Body of pancreas (tissue), 4 donors: ENCODE measurements at regions not wholly inside any gene's neighbourhood (a gene's known extent, or its start where the extent isn't known, plus 50 kb on each side); places are given as distances from the start of the nearest gene placed in this dataset.

Source experiments
- POLR2A ChIP-seq, 3 donors: fragments of 450-650 bp; IDR thresholded peaks; one replicate each; pipeline ENCODE4 v1.6.1; 2016; ENCODE audit warnings: antibody characterized with exemption in 3 of 3, mild to moderate bottlenecking in 2 of 3
- TF ChIP-seq, protein P1 (sequence below), 7 experiments: fragments of 450-650 bp in 4 of 7; fragments of 200-600 bp in 3 of 7; sonication (generic) in 3 of 7; IDR thresholded peaks; one replicate each; pipeline ENCODE4 v1.5.1; 2016 to 2019; ENCODE audit warnings: antibody characterized with exemption in 7 of 7

DNA sequence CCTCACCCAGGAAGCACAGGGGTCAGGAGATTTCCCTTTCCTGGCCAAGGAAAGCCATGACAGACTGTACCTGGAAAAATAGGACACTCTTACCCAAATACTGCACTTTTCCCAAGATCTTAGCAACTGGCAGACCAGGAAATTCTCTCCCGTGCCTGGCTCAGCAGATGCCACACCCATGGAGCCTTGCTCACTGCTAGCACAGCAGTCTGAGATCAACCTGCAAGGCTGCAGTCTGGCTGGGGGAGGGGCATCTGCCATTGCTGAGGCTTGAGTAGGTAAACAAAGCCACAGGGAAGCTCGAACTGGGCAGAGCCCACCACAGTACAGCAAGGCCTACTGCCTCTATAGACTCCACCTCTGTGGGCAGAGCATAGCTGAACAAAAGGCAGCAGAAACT lies 567.3 kb upstream of the LMCD1 start:
- no peak for TF ChIP-seq POLR2A (IDR thresholded peaks at IDR 0.05)
- TF ChIP-seq, protein P1, sequence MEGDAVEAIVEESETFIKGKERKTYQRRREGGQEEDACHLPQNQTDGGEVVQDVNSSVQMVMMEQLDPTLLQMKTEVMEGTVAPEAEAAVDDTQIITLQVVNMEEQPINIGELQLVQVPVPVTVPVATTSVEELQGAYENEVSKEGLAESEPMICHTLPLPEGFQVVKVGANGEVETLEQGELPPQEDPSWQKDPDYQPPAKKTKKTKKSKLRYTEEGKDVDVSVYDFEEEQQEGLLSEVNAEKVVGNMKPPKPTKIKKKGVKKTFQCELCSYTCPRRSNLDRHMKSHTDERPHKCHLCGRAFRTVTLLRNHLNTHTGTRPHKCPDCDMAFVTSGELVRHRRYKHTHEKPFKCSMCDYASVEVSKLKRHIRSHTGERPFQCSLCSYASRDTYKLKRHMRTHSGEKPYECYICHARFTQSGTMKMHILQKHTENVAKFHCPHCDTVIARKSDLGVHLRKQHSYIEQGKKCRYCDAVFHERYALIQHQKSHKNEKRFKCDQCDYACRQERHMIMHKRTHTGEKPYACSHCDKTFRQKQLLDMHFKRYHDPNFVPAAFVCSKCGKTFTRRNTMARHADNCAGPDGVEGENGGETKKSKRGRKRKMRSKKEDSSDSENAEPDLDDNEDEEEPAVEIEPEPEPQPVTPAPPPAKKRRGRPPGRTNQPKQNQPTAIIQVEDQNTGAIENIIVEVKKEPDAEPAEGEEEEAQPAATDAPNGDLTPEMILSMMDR (IDR thresholded peaks at IDR 0.05): no peak
